Activated gamma-delta T cell treated with anti-CD3 and anti-CD28 coated beads, Interleukin-2, amount 50 U/mL, for 16 hours (primary cell): ENCODE measurements at regions not wholly inside any gene's neighbourhood (a gene's known extent, or its start where the extent isn't known, plus 50 kb on each side); places are given as distances from the start of the nearest gene placed in this dataset.

Experiments used
- DNase-seq: peaks from one replicate; pipeline ENCODE4 v3.0.0-alpha.2; 2020; ENCODE audit warnings: low read depth

- DNase-seq = no peak
Observed at GRCh38 chr6:147867433-147868226, 359.1 kb downstream of the SAMD5 start.

- no peak for DNase-seq
Observed at GRCh38 chr6:147868427-147869190, 360.1 kb downstream of the SAMD5 start.

GRCh38 chr6:147869201-147869600 lies 360.7 kb downstream of the SAMD5 start:
- DNase-seq = no peak

- DNase-seq = no peak
Observed at GRCh38 chr6:147869869-147870268, 361.4 kb downstream of the SAMD5 start.

GRCh38 chr6:147870506-147871110 lies 362.1 kb downstream of the SAMD5 start:
- DNase-seq = no peak

GRCh38 chr6:147872002-147872401 lies 363.5 kb downstream of the SAMD5 start:
- no peak for DNase-seq

- no peak for DNase-seq
Observed at GRCh38 chr6:147873816-147874215, 365.3 kb downstream of the SAMD5 start.

GRCh38 chr6:147874322-147874721 lies 365.8 kb downstream of the SAMD5 start:
- no peak for DNase-seq

- no peak for DNase-seq
Observed at GRCh38 chr6:147879031-147879580, 370.6 kb downstream of the SAMD5 start.

GRCh38 chr6:147881432-147881831 lies 372.9 kb downstream of the SAMD5 start:
- DNase-seq = no peak

GRCh38 chr6:147888374-147888773 lies 379.9 kb downstream of the SAMD5 start:
- DNase-seq = no peak

GRCh38 chr6:147891671-147892070 lies 383.2 kb downstream of the SAMD5 start:
- no peak for DNase-seq

GRCh38 chr6:147892476-147892875 lies 384.0 kb downstream of the SAMD5 start:
- no peak for DNase-seq

GRCh38 chr6:147895272-147895671 lies 386.8 kb downstream of the SAMD5 start:
- DNase-seq = no peak

- DNase-seq = no peak
Observed at GRCh38 chr6:147900247-147900830, 391.8 kb downstream of the SAMD5 start.

GRCh38 chr6:147903321-147903720 lies 394.8 kb downstream of the SAMD5 start:
- no peak for DNase-seq

GRCh38 chr6:147903931-147904330 lies 395.4 kb downstream of the SAMD5 start:
- DNase-seq = no peak

- no peak for DNase-seq
Observed at GRCh38 chr6:147904416-147904815, 395.9 kb downstream of the SAMD5 start.

GRCh38 chr6:147905711-147906110 lies 397.2 kb downstream of the SAMD5 start:
- no peak for DNase-seq

GRCh38 chr6:147906361-147906760 lies 397.9 kb downstream of the SAMD5 start:
- DNase-seq = no peak

- DNase-seq = no peak
Observed at GRCh38 chr6:147909640-147910039, 401.1 kb downstream of the SAMD5 start.

GRCh38 chr6:147910281-147910680 lies 401.8 kb downstream of the SAMD5 start:
- no peak for DNase-seq
